HG02970 (cell line): ENCODE measurements at regions not wholly inside any gene's neighbourhood (a gene's known extent, or its start where the extent isn't known, plus 50 kb on each side); places are given as distances from the start of the nearest gene placed in this dataset.
"Not testable (repeated sequence)": the region's sequence is repeated elsewhere in the genome, so short reads cannot be mapped to it uniquely, and the experiment has no call there.

Experiments
- ATAC-seq: cut with Tn5 transposase; IDR thresholded peaks from one replicate; pipeline ENCODE4 v1.9.1; 2021; ENCODE audit warnings: mild to moderate bottlenecking, moderate library complexity, moderate number of reproducible peaks; ENCODE audit not compliant: unreplicated experiment, low FRiP score

DNA sequence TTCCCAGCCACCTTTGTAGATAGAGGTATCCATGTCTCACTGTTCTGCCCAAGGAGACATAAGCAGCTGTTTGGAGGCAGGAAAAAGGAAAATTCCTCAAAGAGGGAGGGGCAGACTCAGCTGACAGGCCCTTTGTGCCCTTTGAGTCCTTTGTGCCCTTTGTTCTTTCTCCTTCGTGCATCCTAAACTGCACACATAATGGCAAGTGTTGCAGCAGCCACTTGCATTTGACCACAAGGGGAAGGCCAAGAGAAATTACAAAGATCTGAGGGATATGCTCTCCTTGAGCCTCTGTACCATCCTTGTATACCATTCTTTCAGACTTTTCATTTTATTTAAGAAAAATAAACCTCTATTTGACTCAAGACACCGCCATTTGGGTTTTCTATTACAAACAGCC is 71.8 kb upstream of the PKN2 start:
- no peak for ATAC-seq

DNA sequence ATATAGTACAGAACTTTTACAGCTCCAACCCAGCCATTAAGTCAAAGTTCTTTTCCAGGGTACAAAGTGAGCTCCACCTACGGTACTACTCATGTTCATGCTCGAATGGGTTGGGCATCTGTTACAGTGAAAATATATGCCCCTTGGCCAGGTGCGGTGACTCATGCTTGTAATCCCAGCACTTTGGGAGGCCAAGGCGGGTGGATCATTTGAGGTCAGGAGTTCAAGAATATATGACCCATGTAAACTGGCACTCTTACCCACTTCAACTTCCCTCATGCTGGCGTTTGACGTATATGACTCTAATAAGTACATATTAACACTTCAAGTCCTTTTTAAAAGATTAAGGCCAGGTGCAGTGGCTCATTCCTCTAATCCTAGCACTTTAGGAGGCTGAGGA is 71.3 kb upstream of the PKN2 start:
- no peak for ATAC-seq

DNA sequence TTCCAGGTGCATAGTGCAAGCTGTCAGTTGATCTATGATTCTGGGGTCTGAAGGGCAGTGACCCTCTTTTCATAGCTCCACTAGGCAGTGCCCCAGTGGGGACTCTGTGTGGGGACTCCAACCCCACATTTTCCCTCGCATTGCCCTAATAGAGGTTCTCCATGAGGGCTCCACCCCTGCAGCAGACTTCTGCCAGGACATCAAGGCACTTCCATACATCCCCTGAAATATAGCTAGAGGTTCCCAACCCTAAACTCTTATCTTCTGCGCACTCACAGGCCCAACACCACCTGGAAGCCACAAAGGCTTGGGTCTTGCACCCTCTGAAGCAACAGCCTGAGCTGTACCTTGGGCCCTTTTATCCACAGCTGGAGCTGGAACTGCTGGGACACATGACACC is 65.7 kb upstream of the PKN2 start:
- ATAC-seq: no peak

DNA sequence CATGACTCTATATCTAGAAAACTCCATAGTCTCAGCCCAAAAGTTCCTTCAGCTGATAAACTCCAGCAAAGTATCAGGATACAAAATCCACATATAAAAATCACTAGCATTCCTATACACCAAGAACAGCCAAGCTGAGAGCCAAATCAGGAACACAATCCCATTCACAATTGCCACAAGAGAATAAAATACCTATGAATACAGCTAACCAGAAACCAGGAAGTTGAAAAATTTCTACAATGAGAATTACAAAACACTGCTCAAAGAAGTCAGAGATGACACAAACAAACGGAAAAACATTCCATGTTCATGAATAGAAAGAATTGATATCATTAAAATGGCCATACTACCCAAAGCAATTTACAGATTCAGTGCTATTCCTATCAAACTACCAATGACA is 61.0 kb upstream of the PKN2 start:
- ATAC-seq: not testable (repeated sequence)
